Endothelial cell of umbilical vein (primary cell): ENCODE measurements at regions not wholly inside any gene's neighbourhood (a gene's known extent, or its start where the extent isn't known, plus 50 kb on each side); places are given as distances from the start of the nearest gene placed in this dataset.

ENCODE experiments used
- BruUV-seq: library from RNA; stranded (reverse); fragments of 400-500 nt; replicated peaks from 2 replicates; lab custom pipeline; 2021; lab: Mats Ljungman, UMichigan
- CTCF ChIA-PET: fragments of 300-600, 350-600 bp; sonication (Branson Sonifier 250); formaldehyde crosslinking; loops from one replicate; lab custom pipeline; 2021; ENCODE audit warnings: antibody characterized with exemption, inconsistent platforms; lab: Charles Lee
- POLR2A ChIA-PET: fragments of 300-600, 350-600 bp; sonication (Branson Sonifier 250); formaldehyde crosslinking; loops from one replicate; lab custom pipeline; 2021; ENCODE audit warnings: antibody characterized with exemption, inconsistent platforms; lab: Charles Lee
- DNase-seq: peaks from one replicate; pipeline ENCODE4 v3.0.0-alpha.2; 2011; ENCODE audit warnings: low read depth, low spot score
- FAIRE-seq: peaks from 2 replicates; lab custom pipeline; 2011; peaks lifted over from hg19 to GRCh38; lab: Jason Lieb, UNC
- H2AFZ ChIP-seq: 2 replicates; pipeline ENCODE4 v1.6.0; 2012; ENCODE audit warnings: low read depth, low read length, control low read depth, inconsistent platforms
- H3K27ac ChIP-seq: 2 replicates; pipeline ENCODE4 v1.5.1; 2011; ENCODE audit warnings: low read depth, mild to moderate bottlenecking, control low read depth, low read length, moderate library complexity; ENCODE audit not compliant: insufficient read depth
- H3K27me3 ChIP-seq, 2 experiments: 2 replicates each; pipeline versions ENCODE4 v1.6.0 to v1.6.1; 2011; ENCODE audit warnings: low read length in 2 of 2, mixed read lengths in 1 of 2; ENCODE audit not compliant: control insufficient read depth in 2 of 2, insufficient read depth in 2 of 2
- H3K36me3 ChIP-seq, 2 experiments: 2 replicates in 1 of 2; 3 replicates in 1 of 2; pipeline ENCODE4 v1.5.1; 2011; ENCODE audit warnings: low read length in 2 of 2, mild to moderate bottlenecking in 1 of 2, moderate library complexity in 1 of 2; ENCODE audit not compliant: control insufficient read depth in 2 of 2, insufficient read depth in 2 of 2; ENCODE audit errors: extremely low read depth in 1 of 2
- H3K4me1 ChIP-seq: 3 replicates; pipeline ENCODE4 v1.5.1; 2011; ENCODE audit warnings: mild to moderate bottlenecking, low read length; ENCODE audit not compliant: control insufficient read depth, insufficient read depth; ENCODE audit errors: extremely low read depth
- H3K4me2 ChIP-seq: 2 replicates; pipeline ENCODE4 v1.6.1; 2011; ENCODE audit warnings: low read length, control low read depth, mixed read lengths; ENCODE audit not compliant: insufficient read depth
- H3K4me3 ChIP-seq, 3 experiments: fragments of 200-600 bp in 1 of 3; sonication (generic), shearing (Covaris generic) in 1 of 3; replicated peaks in 1 of 3; 2 replicates each; pipeline ENCODE4 v1.5.1; 2011 to 2016; ENCODE audit warnings: control low read depth in 3 of 3, low read length in 3 of 3, mild to moderate bottlenecking in 2 of 3, inconsistent platforms in 1 of 3, low read depth in 1 of 3, moderate library complexity in 1 of 3; ENCODE audit not compliant: insufficient read depth in 1 of 3
- H3K79me2 ChIP-seq: 2 replicates; pipeline ENCODE4 v1.6.0; 2012; ENCODE audit warnings: low read length, inconsistent platforms; ENCODE audit not compliant: control insufficient read depth, insufficient read depth
- H3K9ac ChIP-seq: replicated peaks from 2 replicates; pipeline ENCODE3; 2011; ENCODE audit warnings: low read length, control low read depth; ENCODE audit not compliant: insufficient read depth; ENCODE audit errors: extremely low read depth
- H3K9me1 ChIP-seq: replicated peaks from 3 replicates; pipeline ENCODE4 v1.6.0; 2011; ENCODE audit warnings: mild to moderate bottlenecking, low read length; ENCODE audit not compliant: control insufficient read depth, insufficient read depth; ENCODE audit errors: extremely low read depth
- H3K9me3 ChIP-seq: replicated peaks from 2 replicates; pipeline ENCODE4 v1.5.1; 2012; ENCODE audit warnings: low read length, inconsistent platforms; ENCODE audit not compliant: control insufficient read depth, insufficient read depth
- H4K20me1 ChIP-seq: replicated peaks from 2 replicates; pipeline ENCODE3; 2011; ENCODE audit warnings: mild to moderate bottlenecking, low read length; ENCODE audit not compliant: control insufficient read depth, insufficient read depth; ENCODE audit errors: extremely low read depth
- CTCF ChIP-seq, 2 donors: IDR thresholded peaks; 1 replicate in 1 of 2; 2 replicates in 1 of 2; pipeline ENCODE4 v1.5.1; 2011; ENCODE audit warnings: low read length in 2 of 2, mild to moderate bottlenecking in 2 of 2, moderate library complexity in 2 of 2, control low read depth in 1 of 2, inconsistent platforms in 1 of 2, low read depth in 1 of 2; ENCODE audit not compliant: insufficient read depth in 1 of 2; ENCODE audit errors: extremely low read depth in 1 of 2
- EZH2 ChIP-seq: IDR thresholded peaks from 2 replicates; pipeline ENCODE4 v1.6.1; 2012; ENCODE audit warnings: borderline replicate concordance, low read depth, mild to moderate bottlenecking, moderate library complexity, low read length, inconsistent platforms; ENCODE audit not compliant: severe bottlenecking
- FOS ChIP-seq: IDR thresholded peaks from 2 replicates; pipeline ENCODE4 v1.6.1; 2011; ENCODE audit warnings: mild to moderate bottlenecking, low read length, moderate library complexity, borderline replicate concordance; ENCODE audit not compliant: insufficient read depth
- GATA2 ChIP-seq: IDR thresholded peaks from 2 replicates; pipeline ENCODE4 v1.7.0; 2011; ENCODE audit warnings: low read depth, mild to moderate bottlenecking, moderate library complexity, mixed read lengths, low read length; ENCODE audit not compliant: insufficient read length, insufficient read depth
- JUN ChIP-seq: IDR thresholded peaks from 2 replicates; pipeline ENCODE4 v1.6.1; 2011; ENCODE audit warnings: borderline replicate concordance, low read depth; ENCODE audit not compliant: insufficient read length, insufficient read depth
- MAX ChIP-seq: IDR thresholded peaks from 2 replicates; pipeline ENCODE4 v1.6.1; 2011; ENCODE audit not compliant: insufficient read depth, insufficient read length
- MYC ChIP-seq: IDR thresholded peaks from one replicate; pipeline ENCODE4 v1.6.1; 2011; ENCODE audit warnings: mild to moderate bottlenecking, low read depth, low read length
- POLR2A ChIP-seq: IDR thresholded peaks from 2 replicates; pipeline ENCODE4 v1.6.1; 2012; ENCODE audit warnings: low read depth, mild to moderate bottlenecking, control low read depth, low read length
- POLR2AphosphoS5 ChIP-seq: IDR thresholded peaks from 2 replicates; pipeline ENCODE4 v1.6.1; 2012; ENCODE audit warnings: low read depth, mild to moderate bottlenecking, control low read depth, low read length, moderate library complexity; ENCODE audit not compliant: insufficient read depth
- dilution Hi-C: fragments of 300-500 bp; cut with MboI; formaldehyde crosslinking; loops from one replicate; pipeline ENCODE4 v1.15.0; 2019; ENCODE audit warnings: low sequenced_read_pairs; ENCODE audit not compliant: extremely low pct_ligation_motif_present
- intact Hi-C: fragments of 100-400 bp; cut with micrococcal nuclease; formaldehyde crosslinking; loops from one replicate; pipeline ENCODE4 v1.10.0; 2022

GRCh38 chr12:41943671-41944070 lies 201.0 kb downstream of the GXYLT1 start:
- POLR2A ChIA-PET, result no interaction called here
- Histone ChIP-seq H3K4me3 (no peak overlapping the region), H3K27me3 (peaks cover 2 to 10% of the 10 kb centered on the region in 2 experiments), H3K27ac (no peak overlapping the region), H2AFZ (no peak overlapping the region), H3K9ac (no peak overlapping the region), H3K9me3 (no peaks in the 10 kb centered on the region), H3K9me1 (no peaks in the 10 kb centered on the region), H3K79me2 (no peaks in the 10 kb centered on the region), H4K20me1 (no peaks in the 10 kb centered on the region), H3K4me1 (no peaks in the 10 kb centered on the region), H3K4me2 (no peak overlapping the region), H3K36me3 (no peaks in the 10 kb centered on the region)
- CTCF ChIA-PET, result no interaction called here
- no TSS peak for BruUV-seq
- DNase-seq (no peak), FAIRE-seq (no peak)
- dilution Hi-C loops (no loop called here), intact Hi-C loops (no loop called here)
- no peak for TF ChIP-seq POLR2A
- no peak for TF ChIP-seq MAX
- TF ChIP-seq GATA2, result no peak
- no peak for TF ChIP-seq JUN
- no peak for TF ChIP-seq CTCF (IDR thresholded peaks at IDR 0.05; ENCODE audit: extremely low read depth in 1 of 2, insufficient read depth in 1 of 2, low read depth in 1 of 2, low read length in 2 of 2)
- TF ChIP-seq FOS, result no peak

- DNase-seq (no peak), FAIRE-seq (no peak)
- H3K4me2 ChIP-seq, result no peak overlapping the region
- no peak overlapping the region for H3K4me3 ChIP-seq
- H3K9me1 ChIP-seq, result no peaks in the 10 kb centered on the region
- H3K4me1 ChIP-seq, result no peaks in the 10 kb centered on the region
- H2AFZ ChIP-seq, result no peak overlapping the region
- dilution Hi-C loops (no loop called here), intact Hi-C loops (no loop called here)
- POLR2A ChIA-PET, result no interaction called here
- H3K9ac ChIP-seq, result no peak overlapping the region
- no peak overlapping the region for H3K27ac ChIP-seq
- H3K79me2 ChIP-seq, result no peaks in the 10 kb centered on the region
- H3K9me3 ChIP-seq, result no peaks in the 10 kb centered on the region
- H3K36me3 ChIP-seq, result no peaks in the 10 kb centered on the region
- no TSS peak for BruUV-seq
- H4K20me1 ChIP-seq, result no peaks in the 10 kb centered on the region
- CTCF ChIA-PET, result interaction anchor here (0.6 to 1.4 kb wide), 3 partner anchors 9 to 896 kb away, joined by 3 to 4 read pairs (median 3); no protein-coding TSS in a partner anchor
- H3K27me3 ChIP-seq, result peaks cover 0 to 10% of the 10 kb centered on the region in 2 experiments
- no peak for TF ChIP-seq JUN
- no peak for TF ChIP-seq CTCF (IDR thresholded peaks at IDR 0.05; ENCODE audit: extremely low read depth in 1 of 2, insufficient read depth in 1 of 2, low read depth in 1 of 2, low read length in 2 of 2)
- TF ChIP-seq POLR2AphosphoS5, result no peak
- no peak for TF ChIP-seq POLR2A
- TF ChIP-seq GATA2, result no peak
- TF ChIP-seq MAX, result no peak
- no peak for TF ChIP-seq FOS
- no peak for TF ChIP-seq MYC
- no peak for TF ChIP-seq EZH2
These were observed 202.3 kb downstream of the GXYLT1 start for GRCh38 chr12:41942354-41942753.
